ENCODE measurements at regions not wholly inside any gene's neighbourhood (a gene's known extent, or its start where the extent isn't known, plus 50 kb on each side); places are given as distances from the start of the nearest gene placed in this dataset.

DNA sequence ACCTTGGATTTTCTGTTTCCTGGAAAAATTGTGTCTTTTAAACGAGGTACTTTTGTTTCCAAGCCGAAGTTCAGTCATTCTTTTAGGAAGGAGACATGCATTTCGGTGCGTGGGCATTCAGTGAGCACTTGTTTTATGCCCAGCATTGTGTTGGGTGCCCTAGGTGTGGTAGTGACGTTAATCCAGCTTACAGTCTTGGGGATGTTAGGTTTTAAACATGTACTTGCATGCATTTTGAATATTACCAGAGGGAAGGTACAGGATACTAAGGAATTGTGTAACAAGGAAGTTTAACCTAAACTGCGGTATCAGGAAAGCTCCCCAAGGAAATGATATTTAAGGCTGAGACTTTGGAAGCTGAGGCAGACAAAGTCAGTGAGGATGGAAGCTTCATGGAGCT is 66.3 kb downstream of the ARHGAP35 start:
- H2AFZ ChIP-seq (replicated peaks): no peak overlapping the region
- H3K27ac Mint-ChIP-seq: peak overlapping the region; percentile 70
- peaks cover 94% of the 10 kb centered on the region for H4K20me1 ChIP-seq (ENCODE audit: low read depth)
- no peaks in the 10 kb centered on the region for H3K27me3 ChIP-seq
- H3K36me3 Mint-ChIP-seq: peaks cover 9% of the 10 kb centered on the region
- H3K27me3 Mint-ChIP-seq (ENCODE audit: insufficient read depth, low read depth): peaks cover 2% of the 10 kb centered on the region
- peaks cover 99% of the 10 kb centered on the region for H3K79me2 ChIP-seq (ENCODE audit: low read depth)
- no peak overlapping the region for H3K4me3 ChIP-seq
- H3K9me3 Mint-ChIP-seq: no peaks in the 10 kb centered on the region
- peaks cover 48% of the 10 kb centered on the region for H3K4me1 Mint-ChIP-seq
- H3K9ac ChIP-seq: no peak overlapping the region
- peaks cover 17% of the 10 kb centered on the region for H3K4me1 ChIP-seq
- H3K4me3 Mint-ChIP-seq: no peak overlapping the region
- peak overlapping the region; percentile 51 for H3K4me2 ChIP-seq
- H3K36me3 ChIP-seq: no peaks in the 10 kb centered on the region
- TF ChIP-seq EZH2 (IDR thresholded peaks at IDR 0.05): no peak
- TF ChIP-seq, protein P1, sequence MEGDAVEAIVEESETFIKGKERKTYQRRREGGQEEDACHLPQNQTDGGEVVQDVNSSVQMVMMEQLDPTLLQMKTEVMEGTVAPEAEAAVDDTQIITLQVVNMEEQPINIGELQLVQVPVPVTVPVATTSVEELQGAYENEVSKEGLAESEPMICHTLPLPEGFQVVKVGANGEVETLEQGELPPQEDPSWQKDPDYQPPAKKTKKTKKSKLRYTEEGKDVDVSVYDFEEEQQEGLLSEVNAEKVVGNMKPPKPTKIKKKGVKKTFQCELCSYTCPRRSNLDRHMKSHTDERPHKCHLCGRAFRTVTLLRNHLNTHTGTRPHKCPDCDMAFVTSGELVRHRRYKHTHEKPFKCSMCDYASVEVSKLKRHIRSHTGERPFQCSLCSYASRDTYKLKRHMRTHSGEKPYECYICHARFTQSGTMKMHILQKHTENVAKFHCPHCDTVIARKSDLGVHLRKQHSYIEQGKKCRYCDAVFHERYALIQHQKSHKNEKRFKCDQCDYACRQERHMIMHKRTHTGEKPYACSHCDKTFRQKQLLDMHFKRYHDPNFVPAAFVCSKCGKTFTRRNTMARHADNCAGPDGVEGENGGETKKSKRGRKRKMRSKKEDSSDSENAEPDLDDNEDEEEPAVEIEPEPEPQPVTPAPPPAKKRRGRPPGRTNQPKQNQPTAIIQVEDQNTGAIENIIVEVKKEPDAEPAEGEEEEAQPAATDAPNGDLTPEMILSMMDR (IDR thresholded peaks at IDR 0.05): no peak
- no peak for TF ChIP-seq EZH2phosphoT487 (IDR thresholded peaks at IDR 0.05)
- DNase-seq (ENCODE audit: low spot score): no peak
- peaks cover 16% of the 10 kb centered on the region for H3F3A ChIP-seq (ENCODE audit: low read depth)
- no peaks in the 10 kb centered on the region for H3K9me3 ChIP-seq (ENCODE audit: low read depth)
- no peak overlapping the region for H3K27ac ChIP-seq

DNA sequence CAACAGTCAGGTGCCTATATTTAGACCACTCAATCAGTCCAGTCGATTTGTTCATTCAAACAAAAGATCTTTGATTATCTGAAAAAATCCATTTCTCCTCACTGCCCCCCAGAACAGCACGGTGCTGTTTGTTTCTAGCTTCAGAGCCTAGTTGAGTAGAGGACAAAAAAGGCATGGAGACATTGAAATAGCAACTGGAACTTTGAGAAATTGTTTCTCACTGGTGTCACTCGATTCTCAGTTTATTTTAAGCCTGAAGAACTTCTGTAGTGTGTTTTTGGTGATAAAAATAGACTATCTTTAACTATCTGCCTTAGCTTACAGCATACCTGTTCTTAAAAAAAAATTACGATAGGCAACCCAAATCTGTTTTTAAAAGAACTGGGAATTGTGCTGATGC is 67.1 kb downstream of the ARHGAP35 start:
- Histone ChIP-seq H3K27ac (no peak overlapping the region), H2AFZ (replicated peaks) (no peak overlapping the region), H3K4me1 (peaks cover 17% of the 10 kb centered on the region), H3F3A (ENCODE audit: low read depth) (peaks cover 18% of the 10 kb centered on the region), H3K9me3 (ENCODE audit: low read depth) (no peaks in the 10 kb centered on the region), H3K27me3 (no peaks in the 10 kb centered on the region), H3K4me2 (no peak overlapping the region), H4K20me1 (ENCODE audit: low read depth) (peaks cover 94% of the 10 kb centered on the region), H3K4me3 (no peak overlapping the region), H3K79me2 (ENCODE audit: low read depth) (peaks cover 99% of the 10 kb centered on the region), H3K9ac (no peak overlapping the region), H3K36me3 (no peaks in the 10 kb centered on the region)
- DNase-seq (ENCODE audit: low spot score): no peak
- TF ChIP-seq, protein P1 (IDR thresholded peaks at IDR 0.05): no peak
- TF ChIP-seq EZH2phosphoT487 (IDR thresholded peaks at IDR 0.05): no peak
- peaks cover 2% of the 10 kb centered on the region for H3K27me3 Mint-ChIP-seq (ENCODE audit: insufficient read depth, low read depth)
- no peaks in the 10 kb centered on the region for H3K9me3 Mint-ChIP-seq
- peak overlapping the region; percentile 84 for H3K27ac Mint-ChIP-seq
- H3K4me1 Mint-ChIP-seq: peaks cover 46% of the 10 kb centered on the region
- peaks cover 3% of the 10 kb centered on the region for H3K36me3 Mint-ChIP-seq
- H3K4me3 Mint-ChIP-seq: no peak overlapping the region

DNA sequence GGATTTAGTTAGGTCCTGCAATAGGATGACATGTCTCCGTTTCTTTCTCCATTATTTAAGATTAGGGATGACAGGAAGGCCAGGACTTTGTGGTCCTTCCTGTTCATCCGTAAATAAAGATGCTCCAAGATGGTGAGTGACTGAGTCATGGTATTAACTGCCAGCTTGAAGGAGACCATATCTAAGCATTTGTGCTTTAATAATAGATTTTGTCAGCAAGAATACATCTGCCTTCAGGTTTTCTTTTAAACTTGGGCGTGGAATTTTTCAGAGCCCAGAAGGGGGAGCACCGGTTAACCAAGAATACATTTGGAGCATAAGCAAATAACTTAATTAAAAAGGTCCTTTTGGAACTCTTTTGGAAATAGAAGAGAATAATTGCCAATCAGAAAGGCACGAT is 68.2 kb downstream of the ARHGAP35 start:
- Histone ChIP-seq H3F3A (ENCODE audit: low read depth) (peaks cover 18% of the 10 kb centered on the region), H3K4me3 (no peak overlapping the region), H3K27me3 (no peaks in the 10 kb centered on the region), H3K9ac (no peak overlapping the region), H3K4me2 (no peak overlapping the region), H3K9me3 (ENCODE audit: low read depth) (no peaks in the 10 kb centered on the region), H3K27ac (no peak overlapping the region), H4K20me1 (ENCODE audit: low read depth) (peaks cover 94% of the 10 kb centered on the region), H3K4me1 (peaks cover 17% of the 10 kb centered on the region), H2AFZ (replicated peaks) (no peak overlapping the region), H3K36me3 (no peaks in the 10 kb centered on the region), H3K79me2 (ENCODE audit: low read depth) (peaks cover 99% of the 10 kb centered on the region)
- TF ChIP-seq EZH2 (IDR thresholded peaks at IDR 0.05): no peak
- TF ChIP-seq, protein P1 (IDR thresholded peaks at IDR 0.05): peak; percentile 18
- TF ChIP-seq EZH2phosphoT487 (IDR thresholded peaks at IDR 0.05): no peak
- DNase-seq (ENCODE audit: low spot score): no peak
- no peak overlapping the region for H3K4me3 Mint-ChIP-seq
- H3K4me1 Mint-ChIP-seq: peaks cover 45% of the 10 kb centered on the region
- H3K27me3 Mint-ChIP-seq (ENCODE audit: insufficient read depth, low read depth): peaks cover 2% of the 10 kb centered on the region
- no peaks in the 10 kb centered on the region for H3K9me3 Mint-ChIP-seq
- peaks cover 3% of the 10 kb centered on the region for H3K36me3 Mint-ChIP-seq
- no peak overlapping the region for H3K27ac Mint-ChIP-seq

Data from neural progenitor cell (in vitro differentiated cells).